Transverse colon (tissue), 4 donors: ENCODE measurements at regions not wholly inside any gene's neighbourhood (a gene's known extent, or its start where the extent isn't known, plus 50 kb on each side); places are given as distances from the start of the nearest gene placed in this dataset.

Experiments used
- CTCF ChIP-seq, 5 experiments: fragments of 200-600 bp in 3 of 5; fragments of 450-650 bp in 2 of 5; sonication (generic) in 3 of 5; IDR thresholded peaks; 1 replicate in 2 of 5; 2 replicates in 3 of 5; pipeline ENCODE4 v1.5.1; 2016 to 2017; ENCODE audit warnings: antibody characterized with exemption in 5 of 5, inconsistent platforms in 3 of 5, mild to moderate bottlenecking in 2 of 5, moderate library complexity in 1 of 5
- EP300 ChIP-seq: sonication (generic); formaldehyde crosslinking; IDR thresholded peaks from one replicate; pipeline ENCODE4 v1.6.1; 2017; ENCODE audit warnings: antibody characterized with exemption, low read depth
- POLR2AphosphoS5 ChIP-seq, 3 donors: sonication (generic); formaldehyde crosslinking; IDR thresholded peaks; one replicate each; pipeline ENCODE4 v1.6.1; 2016; ENCODE audit warnings: antibody characterized with exemption in 3 of 3

- TF ChIP-seq CTCF (IDR thresholded peaks at IDR 0.05) = no peak
- TF ChIP-seq POLR2AphosphoS5 (IDR thresholded peaks at IDR 0.05) = no peak
- no peak for TF ChIP-seq EP300
Measured at GRCh38 chr1:4152266-4152665, 252.2 kb upstream of the C1orf174 start.
